ENCODE measurements at regions not wholly inside any gene's neighbourhood (a gene's known extent, or its start where the extent isn't known, plus 50 kb on each side); places are given as distances from the start of the nearest gene placed in this dataset.

- TF ChIP-seq POLR2A (IDR thresholded peaks at IDR 0.05; ENCODE audit: low read depth, low read length) (no peak), POLR2AphosphoS5 (IDR thresholded peaks at IDR 0.05; ENCODE audit: low read depth, low read length) (no peak), TAF1 (IDR thresholded peaks at IDR 0.05; ENCODE audit: low read depth, low read length) (no peak)
These were observed 184.4 kb downstream of the SUDS3 start for GRCh38 chr12:118560733-118561132.

All from GM12891 (cell line).